Activated T-helper 9 cell treated with anti-CD3 and anti-CD28 coated beads, Interleukin-2, amount 50 U/mL, for 16 hours (primary cell): ENCODE measurements at regions not wholly inside any gene's neighbourhood (a gene's known extent, or its start where the extent isn't known, plus 50 kb on each side); places are given as distances from the start of the nearest gene placed in this dataset.

ENCODE experiments used
- DNase-seq: peaks from one replicate; pipeline ENCODE4 v3.0.0-alpha.2; 2020; ENCODE audit warnings: low read depth

- no peak for DNase-seq
Measured at GRCh38 chr1:199283794-199284193, 645.0 kb downstream of the PTPRC start.

- DNase-seq: no peak
Measured at GRCh38 chr1:199287206-199287605, 648.4 kb downstream of the PTPRC start.

- DNase-seq: no peak
Measured at GRCh38 chr1:199287647-199288046, 648.8 kb downstream of the PTPRC start.

GRCh38 chr1:199290186-199290585 is 651.3 kb downstream of the PTPRC start:
- DNase-seq: no peak

GRCh38 chr1:199291022-199291740 is 652.3 kb downstream of the PTPRC start:
- no peak for DNase-seq

GRCh38 chr1:199292896-199293295 is 654.1 kb downstream of the PTPRC start:
- DNase-seq: no peak

- DNase-seq: no peak
Measured at GRCh38 chr1:199295107-199295506, 656.3 kb downstream of the PTPRC start.

GRCh38 chr1:199297174-199297573 is 658.3 kb downstream of the PTPRC start:
- DNase-seq: no peak

- DNase-seq: no peak
Measured at GRCh38 chr1:199297887-199298286, 659.0 kb downstream of the PTPRC start.

GRCh38 chr1:199298825-199299224 is 660.0 kb downstream of the PTPRC start:
- DNase-seq: no peak

- DNase-seq: no peak
Measured at GRCh38 chr1:199301472-199302217, 662.8 kb downstream of the PTPRC start.

GRCh38 chr1:199302554-199302953 is 663.7 kb downstream of the PTPRC start:
- no peak for DNase-seq

- DNase-seq: no peak
Measured at GRCh38 chr1:199303035-199303434, 664.2 kb downstream of the PTPRC start.

- no peak for DNase-seq
Measured at GRCh38 chr1:199305053-199305452, 666.2 kb downstream of the PTPRC start.

GRCh38 chr1:199307496-199308264 is 668.8 kb downstream of the PTPRC start:
- DNase-seq: no peak

- DNase-seq: no peak
Measured at GRCh38 chr1:199308349-199308846, 669.6 kb downstream of the PTPRC start.

GRCh38 chr1:199310708-199311107 is 671.9 kb downstream of the PTPRC start:
- DNase-seq: no peak

GRCh38 chr1:199311478-199312262 is 672.8 kb downstream of the PTPRC start:
- no peak for DNase-seq

GRCh38 chr1:199312626-199313025 is 673.8 kb downstream of the PTPRC start:
- no peak for DNase-seq

GRCh38 chr1:199313444-199313843 is 674.6 kb downstream of the PTPRC start:
- no peak for DNase-seq

GRCh38 chr1:199319341-199319740 is 680.5 kb downstream of the PTPRC start:
- no peak for DNase-seq

GRCh38 chr1:199322278-199322677 is 683.4 kb downstream of the PTPRC start:
- no peak for DNase-seq
